SK-N-SH (cell line): ENCODE measurements at regions not wholly inside any gene's neighbourhood (a gene's known extent, or its start where the extent isn't known, plus 50 kb on each side); places are given as distances from the start of the nearest gene placed in this dataset.

ENCODE experiments used
- CTCF ChIA-PET: fragments of 300-600, 350-600 bp; formaldehyde crosslinking; extraction: SDS; loops from one replicate; lab custom pipeline; 2021; lab: Yijun Ruan, JAX
- POLR2A ChIA-PET: fragments of 350-600 bp; sonication (Branson Sonifier 250); formaldehyde crosslinking; extraction: SDS; loops from one replicate; lab custom pipeline; 2020; ENCODE audit warnings: antibody characterized with exemption, inconsistent platforms; lab: Yijun Ruan, JAX
- DNase-seq: peaks from one replicate; pipeline ENCODE4 v3.0.0; 2012
- H2AFZ ChIP-seq: fragments of 200-600 bp; sonication (generic); 2 replicates; pipeline ENCODE4 v1.8.1; 2016; ENCODE audit warnings: antibody characterized with exemption, mild to moderate bottlenecking, low read depth
- H3F3A ChIP-seq: fragments of 200-600 bp; sonication (generic); replicated peaks from 2 replicates; pipeline ENCODE3; 2016; ENCODE audit warnings: antibody characterized with exemption, mild to moderate bottlenecking; ENCODE audit not compliant: insufficient read depth
- H3K27ac ChIP-seq, 2 experiments: fragments of 200-500 bp in 1 of 2; fragments of 200-600 bp in 1 of 2; sonication (Bioruptor generic) in 1 of 2; sonication (generic), shearing (Covaris generic) in 1 of 2; 2 replicates each; pipeline versions ENCODE4 v1.5.1 to v1.6.1; 2014 to 2016; ENCODE audit warnings: low read depth in 2 of 2, inconsistent platforms in 1 of 2, low read length in 1 of 2, mild to moderate bottlenecking in 1 of 2, mixed read lengths in 1 of 2
- H3K27me3 ChIP-seq: fragments of 200-600 bp; sonication (generic), shearing (Covaris generic); 2 replicates; pipeline ENCODE4 v1.6.1; 2016; ENCODE audit warnings: mixed run types; ENCODE audit not compliant: insufficient read depth
- H3K36me3 ChIP-seq, 2 experiments: fragments of 200-500 bp in 1 of 2; fragments of 200-600 bp in 1 of 2; sonication (Bioruptor generic) in 1 of 2; sonication (generic) in 1 of 2; replicated peaks in 1 of 2; 2 replicates each; pipeline versions ENCODE3 to v1.5.1; 2014 to 2016; ENCODE audit warnings: low read length in 1 of 2, mild to moderate bottlenecking in 1 of 2; ENCODE audit not compliant: insufficient read depth in 2 of 2, control insufficient read depth in 1 of 2
- H3K4me1 ChIP-seq, 2 experiments: fragments of 200-500 bp in 1 of 2; fragments of 200-600 bp in 1 of 2; sonication (Bioruptor generic) in 1 of 2; sonication (generic), shearing (Covaris generic) in 1 of 2; 2 replicates each; pipeline versions ENCODE4 v1.5.1 to v1.6.1; 2014 to 2016; ENCODE audit warnings: low read depth in 1 of 2, low read length in 1 of 2, mixed run types in 1 of 2; ENCODE audit not compliant: insufficient read depth in 2 of 2, control insufficient read depth in 1 of 2
- H3K4me2 ChIP-seq: fragments of 200-600 bp; sonication (generic), shearing (Covaris generic); 2 replicates; pipeline ENCODE4 v1.6.1; 2017; ENCODE audit warnings: mixed run types
- H3K4me3 ChIP-seq, 2 experiments: fragments of 200-500 bp in 1 of 2; fragments of 200-600 bp in 1 of 2; sonication (Bioruptor generic) in 1 of 2; sonication (generic), shearing (Covaris generic) in 1 of 2; 2 replicates each; pipeline versions ENCODE4 v1.5.1 to v1.8.1; 2014 to 2016; ENCODE audit warnings: low read depth in 2 of 2, inconsistent platforms in 1 of 2, low read length in 1 of 2, mild to moderate bottlenecking in 1 of 2, mixed read lengths in 1 of 2, moderate library complexity in 1 of 2
- H3K79me2 ChIP-seq: fragments of 200-600 bp; sonication (generic); 2 replicates; pipeline ENCODE4 v1.8.1; 2017; ENCODE audit warnings: mild to moderate bottlenecking; ENCODE audit not compliant: insufficient read depth
- H3K9ac ChIP-seq: fragments of 200-600 bp; sonication (generic); 2 replicates; pipeline ENCODE4 v1.6.1; 2017; ENCODE audit warnings: mixed run types
- H3K9me2 ChIP-seq: fragments of 200-600 bp; sonication (generic); 2 replicates; pipeline ENCODE4 v1.6.1; 2017; ENCODE audit warnings: mixed run types
- H3K9me3 ChIP-seq: fragments of 200-600 bp; sonication (generic); 2 replicates; pipeline ENCODE4 v1.6.1; 2017; ENCODE audit warnings: mixed run types, mild to moderate bottlenecking, moderate library complexity
- H4K20me1 ChIP-seq: fragments of 200-600 bp; sonication (generic); 2 replicates; pipeline ENCODE4 v1.6.1; 2017; ENCODE audit warnings: mild to moderate bottlenecking, mixed run types; ENCODE audit not compliant: insufficient read depth
- CHD2 ChIP-seq: fragments of 150-350 bp; IDR thresholded peaks from 2 replicates; pipeline ENCODE4 v1.6.1; 2018; ENCODE audit warnings: low read length; ENCODE audit not compliant: partially characterized antibody
- CTCF ChIP-seq: fragments of 200-600 bp; sonication (generic); IDR thresholded peaks from 2 replicates; pipeline ENCODE4 v1.6.1; 2017; ENCODE audit warnings: antibody characterized with exemption, mild to moderate bottlenecking, moderate library complexity
- ELF1 ChIP-seq: IDR thresholded peaks from 2 replicates; pipeline ENCODE4 v1.4.0; 2012
- EP300 ChIP-seq, 2 experiments: IDR thresholded peaks; 2 replicates each; pipeline versions ENCODE4 v1.4.0 to v1.6.1; 2012; ENCODE audit warnings: borderline replicate concordance in 1 of 2, low read depth in 1 of 2, low read length in 1 of 2
- GATA2 ChIP-seq: sonication (generic); formaldehyde crosslinking; IDR thresholded peaks from 2 replicates; pipeline ENCODE4 v1.5.0; 2020; ENCODE audit warnings: mild to moderate bottlenecking, missing genetic modification reagents
- MAX ChIP-seq: IDR thresholded peaks from 2 replicates; pipeline ENCODE4 v1.4.0; 2012; ENCODE audit warnings: low read depth
- MXI1 ChIP-seq: IDR thresholded peaks from 2 replicates; pipeline ENCODE4 v1.6.1; 2012; ENCODE audit warnings: mild to moderate bottlenecking, low read depth, low read length, improper control_type of control experiment
- NRF1 ChIP-seq: IDR thresholded peaks from 2 replicates; pipeline ENCODE4 v1.6.1; 2012; ENCODE audit warnings: low read depth, mild to moderate bottlenecking, low read length
- RCOR1 ChIP-seq: fragments of 150-350 bp; IDR thresholded peaks from 2 replicates; pipeline ENCODE4 v1.6.1; 2017; ENCODE audit warnings: antibody characterized with exemption, low read length
- RXRA ChIP-seq: IDR thresholded peaks from 2 replicates; pipeline ENCODE4 v1.4.0; 2012; ENCODE audit warnings: low read depth, mild to moderate bottlenecking, borderline replicate concordance
- SMC3 ChIP-seq: IDR thresholded peaks from 2 replicates; pipeline ENCODE4 v1.6.1; 2012; ENCODE audit warnings: low read depth, low read length, improper control_type of control experiment
- WGBS: methylation state at CpG from one replicate; pipeline ENCODE4 v1.1.6; 2017; ENCODE audit warnings: low lambda C conversion rate; 5-methylcytosine and 5-hydroxymethylcytosine counted together
- TF ChIP-seq, protein P1 (sequence below): IDR thresholded peaks from 2 replicates; pipeline ENCODE4 v1.4.0; 2012; ENCODE audit warnings: low read depth, borderline replicate concordance
- TF ChIP-seq, protein P2 (sequence below): IDR thresholded peaks from 2 replicates; pipeline ENCODE4 v1.4.0; 2012; ENCODE audit warnings: low read depth, borderline replicate concordance

GRCh38 chr1:99207216-99207615 is 57.1 kb upstream of the PLPPR4 start:
- Histone ChIP-seq H3K27me3 (no peaks in the 10 kb centered on the region), H3K27ac (no peak overlapping the region), H4K20me1 (no peaks in the 10 kb centered on the region), H3K9ac (no peak overlapping the region), H3K36me3 (no peaks in the 10 kb centered on the region), H3K4me1 (no peaks in the 10 kb centered on the region), H2AFZ (no peak overlapping the region), H3K9me2 (no peaks in the 10 kb centered on the region), H3K4me2 (no peak overlapping the region), H3F3A (no peaks in the 10 kb centered on the region), H3K4me3 (no peak overlapping the region), H3K9me3 (no peaks in the 10 kb centered on the region), H3K79me2 (no peaks in the 10 kb centered on the region)
- ChIA-PET POLR2A (no interaction called here), CTCF (no interaction called here)
- DNase-seq: no peak
- WGBS: 83% methylated on average over 3 of the region's 3 CpGs
- TF ChIP-seq MXI1: no peak
- TF ChIP-seq RCOR1: no peak
- TF ChIP-seq GATA2: no peak
- no peak for TF ChIP-seq RXRA
- TF ChIP-seq ELF1: no peak
- no peak for TF ChIP-seq SMC3
- no peak for TF ChIP-seq CHD2
- TF ChIP-seq, protein P1, sequence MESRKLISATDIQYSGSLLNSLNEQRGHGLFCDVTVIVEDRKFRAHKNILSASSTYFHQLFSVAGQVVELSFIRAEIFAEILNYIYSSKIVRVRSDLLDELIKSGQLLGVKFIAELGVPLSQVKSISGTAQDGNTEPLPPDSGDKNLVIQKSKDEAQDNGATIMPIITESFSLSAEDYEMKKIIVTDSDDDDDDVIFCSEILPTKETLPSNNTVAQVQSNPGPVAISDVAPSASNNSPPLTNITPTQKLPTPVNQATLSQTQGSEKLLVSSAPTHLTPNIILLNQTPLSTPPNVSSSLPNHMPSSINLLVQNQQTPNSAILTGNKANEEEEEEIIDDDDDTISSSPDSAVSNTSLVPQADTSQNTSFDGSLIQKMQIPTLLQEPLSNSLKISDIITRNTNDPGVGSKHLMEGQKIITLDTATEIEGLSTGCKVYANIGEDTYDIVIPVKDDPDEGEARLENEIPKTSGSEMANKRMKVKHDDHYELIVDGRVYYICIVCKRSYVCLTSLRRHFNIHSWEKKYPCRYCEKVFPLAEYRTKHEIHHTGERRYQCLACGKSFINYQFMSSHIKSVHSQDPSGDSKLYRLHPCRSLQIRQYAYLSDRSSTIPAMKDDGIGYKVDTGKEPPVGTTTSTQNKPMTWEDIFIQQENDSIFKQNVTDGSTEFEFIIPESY: no peak
- TF ChIP-seq EP300 (IDR thresholded peaks at IDR 0.05; ENCODE audit: borderline replicate concordance in 1 of 2, low read depth in 1 of 2, low read length in 1 of 2): no peak
- no peak for TF ChIP-seq MAX
- TF ChIP-seq, protein P2, sequence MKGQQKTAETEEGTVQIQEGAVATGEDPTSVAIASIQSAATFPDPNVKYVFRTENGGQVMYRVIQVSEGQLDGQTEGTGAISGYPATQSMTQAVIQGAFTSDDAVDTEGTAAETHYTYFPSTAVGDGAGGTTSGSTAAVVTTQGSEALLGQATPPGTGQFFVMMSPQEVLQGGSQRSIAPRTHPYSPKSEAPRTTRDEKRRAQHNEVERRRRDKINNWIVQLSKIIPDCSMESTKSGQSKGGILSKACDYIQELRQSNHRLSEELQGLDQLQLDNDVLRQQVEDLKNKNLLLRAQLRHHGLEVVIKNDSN: no peak
- no peak for TF ChIP-seq NRF1
- no peak for TF ChIP-seq CTCF
